Right lobe of liver (tissue), 6 donors: ENCODE measurements at regions not wholly inside any gene's neighbourhood (a gene's known extent, or its start where the extent isn't known, plus 50 kb on each side); places are given as distances from the start of the nearest gene placed in this dataset.

Experiments used
- ATAC-seq, 4 donors: fragments of 200-7000 bp; cut with Tn5 transposase; one replicate each; pipeline ENCODE4 v1.9.1; 2020; ENCODE audit warnings: mild to moderate bottlenecking in 4 of 4, moderate library complexity in 4 of 4
- DNase-seq, 3 donors: peaks; one replicate each; pipeline ENCODE4 v3.0.0-alpha.2; 2020
- H3K27ac ChIP-seq, 3 donors: fragments of 200-600 bp; one replicate each; pipeline ENCODE4 v1.8.0; 2022
- H3K27me3 ChIP-seq, 2 donors: fragments of 200-600 bp; one replicate each; pipeline ENCODE4 v1.8.0; 2022
- H3K36me3 ChIP-seq, 4 donors: fragments of 200-600 bp; sonication (generic) in 1 of 4; one replicate each; pipeline versions ENCODE4 v1.5.1 to v1.8.0; 2017 to 2022; ENCODE audit warnings: control low read depth in 1 of 4
- H3K4me1 ChIP-seq, 4 donors: fragments of 200-600 bp; sonication (generic) in 1 of 4; one replicate each; pipeline versions ENCODE4 v1.5.1 to v1.8.0; 2017 to 2022; ENCODE audit warnings: control low read depth in 1 of 4
- H3K4me3 ChIP-seq, 3 donors: fragments of 200-600 bp; one replicate each; pipeline ENCODE4 v1.8.0; 2022
- H3K9me3 ChIP-seq, 4 donors: fragments of 200-600 bp; sonication (generic) in 1 of 4; one replicate each; pipeline versions ENCODE4 v1.5.1 to v1.8.0; 2017 to 2022; ENCODE audit warnings: control low read depth in 1 of 4
- CTCF ChIP-seq, 4 donors: fragments of 200-600 bp in 3 of 4; fragments of 450-650 bp in 1 of 4; IDR thresholded peaks; one replicate each; pipeline versions ENCODE4 v1.5.1 to v1.8.0; 2016 to 2022; ENCODE audit warnings: antibody characterized with exemption in 4 of 4, mild to moderate bottlenecking in 2 of 4
- POLR2A ChIP-seq: fragments of 450-650 bp; IDR thresholded peaks from one replicate; pipeline ENCODE4 v1.6.1; 2017; ENCODE audit warnings: antibody characterized with exemption, mild to moderate bottlenecking
- WGBS: methylation state at CpG from one replicate; pipeline ENCODE4 v1.1.6; 2018; ENCODE audit warnings: low coverage, low lambda C conversion rate; ENCODE audit not compliant: insufficient coverage; ENCODE audit errors: missing lambda C conversion rate; 5-methylcytosine and 5-hydroxymethylcytosine counted together
- intact Hi-C, 2 donors: fragments of 100-400 bp; cut with DNase I; formaldehyde crosslinking; loops; one replicate each; pipeline versions ENCODE4 v1.11.2 to v1.14.1; 2022
- donor health status: DM: no; HTN: yes; CAD: no.
- donor health status: DM: no; HTN: no; CAD: no.
- donor health status: DM: no; HTN: no; CAD: no.
- donor health status: DM: no; HTN: yes; CAD: no.
- donor health status: DM: no; HTN: yes; CAD: no.

GRCh38 chr3:19749448-19750017 lies 184.5 kb downstream of the EFHB start:
- 55% methylated on average over 3 of the region's 22 CpGs for WGBS
- intact Hi-C loops = no loop called here
- TF ChIP-seq POLR2A (no peak), CTCF (IDR thresholded peaks at IDR 0.05) (no peak)
- H3K4me3 ChIP-seq = no peak overlapping the region
- no peak overlapping the region for H3K27ac ChIP-seq
- H3K36me3 ChIP-seq = no peaks in the 10 kb centered on the region
- no peaks in the 10 kb centered on the region for H3K4me1 ChIP-seq
- ATAC-seq (no peak), DNase-seq (no peak)
- no peaks in the 10 kb centered on the region for H3K27me3 ChIP-seq
- H3K9me3 ChIP-seq = no peaks in the 10 kb centered on the region

- WGBS = 88% methylated on average over 5 of the region's 17 CpGs
- H3K4me3 ChIP-seq = no peak overlapping the region
- intact Hi-C loops = no loop called here
- H3K27ac ChIP-seq = no peak overlapping the region
- no peaks in the 10 kb centered on the region for H3K9me3 ChIP-seq
- H3K4me1 ChIP-seq = no peaks in the 10 kb centered on the region
- DNase-seq (no peak), ATAC-seq (no peak)
- H3K36me3 ChIP-seq = no peaks in the 10 kb centered on the region
- TF ChIP-seq CTCF (IDR thresholded peaks at IDR 0.05) (no peak), POLR2A (no peak)
- no peaks in the 10 kb centered on the region for H3K27me3 ChIP-seq
Measured at GRCh38 chr3:19748782-19749447, 185.1 kb downstream of the EFHB start.

GRCh38 chr3:19744047-19744446 lies 190.0 kb downstream of the EFHB start:
- H3K36me3 ChIP-seq = no peaks in the 10 kb centered on the region
- H3K4me1 ChIP-seq = no peaks in the 10 kb centered on the region
- DNase-seq (no peak), ATAC-seq (no peak)
- H3K9me3 ChIP-seq = no peaks in the 10 kb centered on the region
- TF ChIP-seq POLR2A = no peak
- TF ChIP-seq CTCF (IDR thresholded peaks at IDR 0.05) = no peak
- intact Hi-C loops = no loop called here
- H3K27ac ChIP-seq = no peak overlapping the region
- H3K27me3 ChIP-seq = no peaks in the 10 kb centered on the region
- no peak overlapping the region for H3K4me3 ChIP-seq
- WGBS = 59% methylated on average over 3 of the region's 3 CpGs

- Histone ChIP-seq H3K27ac (no peak overlapping the region), H3K9me3 (no peaks in the 10 kb centered on the region), H3K27me3 (no peaks in the 10 kb centered on the region), H3K4me1 (no peaks in the 10 kb centered on the region), H3K36me3 (no peaks in the 10 kb centered on the region), H3K4me3 (no peak overlapping the region)
- intact Hi-C loops = no loop called here
- ATAC-seq (no peak), DNase-seq (no peak)
- TF ChIP-seq CTCF (IDR thresholded peaks at IDR 0.05) = no peak
- no peak for TF ChIP-seq POLR2A
Measured at GRCh38 chr3:19742935-19743334, 191.1 kb downstream of the EFHB start.
